GM23248 (cell line): ENCODE measurements at regions not wholly inside any gene's neighbourhood (a gene's known extent, or its start where the extent isn't known, plus 50 kb on each side); places are given as distances from the start of the nearest gene placed in this dataset.

ENCODE experiments used
- DNase-seq: peaks from one replicate; pipeline ENCODE4 v3.0.0-alpha.2; 2015
- H2AFZ ChIP-seq: fragments of 200-600 bp; sonication (generic); 2 replicates; pipeline ENCODE4 v1.6.1; 2016; ENCODE audit warnings: antibody characterized with exemption
- H3F3A ChIP-seq: fragments of 200-600 bp; sonication (generic); 2 replicates; pipeline ENCODE4 v1.6.1; 2016; ENCODE audit warnings: mild to moderate bottlenecking, antibody characterized with exemption, mixed run types; ENCODE audit not compliant: insufficient read depth
- H3K27ac ChIP-seq: fragments of 200-600 bp; sonication (generic); 2 replicates; pipeline ENCODE4 v1.5.1; 2016; ENCODE audit warnings: mild to moderate bottlenecking
- H3K27me3 ChIP-seq: fragments of 200-600 bp; sonication (generic); replicated peaks from 2 replicates; pipeline ENCODE4 v1.6.1; 2016; ENCODE audit warnings: mild to moderate bottlenecking; ENCODE audit not compliant: insufficient read depth
- H3K36me3 ChIP-seq: fragments of 200-600 bp; sonication (generic); 2 replicates; pipeline ENCODE4 v1.6.1; 2016; ENCODE audit warnings: low read depth, mild to moderate bottlenecking
- H3K4me1 ChIP-seq: fragments of 200-600 bp; sonication (generic); 2 replicates; pipeline ENCODE4 v1.6.1; 2016; ENCODE audit warnings: mild to moderate bottlenecking; ENCODE audit not compliant: insufficient read depth
- H3K4me2 ChIP-seq: fragments of 200-600 bp; sonication (generic); one replicate; pipeline ENCODE4 v1.6.1; 2016; ENCODE audit warnings: mild to moderate bottlenecking; ENCODE audit not compliant: unreplicated experiment
- H3K4me3 ChIP-seq: fragments of 200-600 bp; sonication (generic); 2 replicates; pipeline ENCODE4 v1.5.1; 2016; ENCODE audit warnings: mild to moderate bottlenecking
- H3K79me2 ChIP-seq: fragments of 200-600 bp; sonication (generic); 2 replicates; pipeline ENCODE4 v1.6.1; 2016; ENCODE audit warnings: mild to moderate bottlenecking; ENCODE audit not compliant: insufficient read depth
- H3K9ac ChIP-seq: fragments of 200-600 bp; sonication (generic); 2 replicates; pipeline ENCODE4 v1.6.1; 2016; ENCODE audit warnings: mild to moderate bottlenecking
- H3K9me2 ChIP-seq: fragments of 200-600 bp; sonication (generic); 2 replicates; pipeline ENCODE4 v1.6.1; 2016; ENCODE audit warnings: mixed run types, mild to moderate bottlenecking, moderate library complexity; ENCODE audit not compliant: insufficient read depth
- H3K9me3 ChIP-seq: fragments of 200-600 bp; sonication (generic); one replicate; pipeline ENCODE4 v1.6.1; 2017; ENCODE audit warnings: low read depth
- H4K20me1 ChIP-seq: fragments of 200-600 bp; sonication (generic); 2 replicates; pipeline ENCODE4 v1.6.0; 2016; ENCODE audit not compliant: insufficient read depth
- EZH2 ChIP-seq: fragments of 200-600 bp; sonication (generic); IDR thresholded peaks from 2 replicates; pipeline ENCODE4 v1.6.1; 2018; ENCODE audit warnings: antibody characterized with exemption, mild to moderate bottlenecking; ENCODE audit not compliant: insufficient read depth, poor library complexity, severe bottlenecking
- EZH2phosphoT487 ChIP-seq: fragments of 200-600 bp; sonication (generic); IDR thresholded peaks from 2 replicates; pipeline ENCODE4 v1.6.1; 2018; ENCODE audit warnings: antibody characterized with exemption, moderate library complexity, mild to moderate bottlenecking, low read depth; ENCODE audit not compliant: insufficient read depth
- WGBS, 2 experiments: methylation state at CpG; one replicate each; pipeline ENCODE4 v1.1.6; 2015 to 2017; ENCODE audit warnings: low lambda C conversion rate in 2 of 2, low coverage in 1 of 2; ENCODE audit errors: missing lambda C conversion rate in 2 of 2; 5-methylcytosine and 5-hydroxymethylcytosine counted together
- in situ Hi-C: fragments of 300-500 bp; cut with MboI; formaldehyde crosslinking; loops from 2 replicates; pipeline ENCODE4 v1.15.0; 2020

DNA sequence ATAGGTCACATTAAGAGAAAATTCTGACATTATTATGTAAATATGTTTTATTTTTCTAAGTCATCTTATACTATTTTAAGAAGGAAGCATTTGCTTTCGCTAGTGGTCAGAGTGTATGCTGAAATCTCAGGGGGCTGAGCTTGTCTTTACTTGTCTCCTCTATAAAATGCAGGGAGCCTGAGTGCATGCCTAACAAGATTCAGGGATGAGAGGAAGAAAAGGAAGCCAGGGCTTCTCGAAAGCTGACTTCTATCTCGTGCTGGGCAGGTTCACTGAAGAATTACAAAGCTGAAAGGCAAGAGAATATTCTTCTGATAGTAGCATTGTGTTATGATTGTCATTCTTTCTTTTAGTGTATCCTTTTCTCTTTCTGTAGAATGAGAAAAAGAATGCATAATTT, 467.4 kb downstream of the SOX11 start:
- TF ChIP-seq EZH2phosphoT487 (no peak), EZH2 (no peak)
- H3K9me2 ChIP-seq, result no peaks in the 10 kb centered on the region
- no peak overlapping the region for H3K4me3 ChIP-seq
- no peaks in the 10 kb centered on the region for H3K27me3 ChIP-seq
- in situ Hi-C loops, result no loop called here
- H3K4me2 ChIP-seq, result no peak overlapping the region
- H3K9ac ChIP-seq, result no peak overlapping the region
- 3 to 16% methylated on average over 3 of the region's 3 CpGs for WGBS, 2 experiments
- no peak overlapping the region for H2AFZ ChIP-seq
- H3K36me3 ChIP-seq, result no peaks in the 10 kb centered on the region
- DNase-seq, result no peak
- H3K9me3 ChIP-seq, result no peaks in the 10 kb centered on the region
- no peaks in the 10 kb centered on the region for H3K79me2 ChIP-seq
- no peak overlapping the region for H3K27ac ChIP-seq
- no peaks in the 10 kb centered on the region for H3K4me1 ChIP-seq
- no peaks in the 10 kb centered on the region for H3F3A ChIP-seq
- no peaks in the 10 kb centered on the region for H4K20me1 ChIP-seq

- in situ Hi-C loops, result no loop called here
- WGBS, 2 experiments, result 75 to 79% methylated on average over 7 of the region's 7 CpGs
Observed at GRCh38 chr2:6163932-6164331, 471.7 kb downstream of the SOX11 start.

DNA sequence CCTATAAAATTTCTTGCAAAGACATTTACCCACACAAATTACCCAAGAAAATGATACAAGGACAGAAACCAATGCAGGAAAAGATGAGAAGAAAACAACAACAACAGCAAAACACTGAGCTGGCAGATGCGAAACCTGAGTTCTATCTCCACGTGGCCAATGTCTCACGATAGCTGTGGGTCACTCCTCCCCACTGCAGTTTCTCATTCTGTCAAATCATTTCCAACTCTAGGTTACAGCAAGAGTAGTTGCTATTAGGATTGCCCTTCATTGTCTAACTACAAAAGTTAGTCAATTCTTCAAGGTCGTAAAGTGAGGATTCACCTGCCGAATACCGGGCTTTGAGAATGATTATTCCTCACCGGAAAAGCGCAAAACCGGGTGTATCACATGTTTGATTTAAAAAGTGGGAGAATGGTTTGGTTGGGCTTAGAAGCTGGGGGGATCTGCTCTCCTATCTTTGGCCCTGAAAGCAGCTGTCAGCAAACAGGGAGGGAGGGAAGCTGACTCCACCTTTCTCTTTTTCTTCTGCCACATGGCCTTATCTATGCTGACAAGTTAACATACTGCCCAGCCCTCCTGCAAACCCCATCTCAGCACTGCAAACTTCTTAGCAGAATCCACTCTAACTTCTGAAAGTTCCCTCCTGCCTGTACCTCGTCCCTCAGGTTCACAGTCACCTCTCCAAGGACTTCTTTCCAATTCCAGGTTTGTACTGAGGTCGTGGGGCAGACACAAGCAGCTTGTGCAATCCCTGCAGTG, 473.0 kb downstream of the SOX11 start:
- no peaks in the 10 kb centered on the region for H3K9me3 ChIP-seq
- no peak overlapping the region for H3K9ac ChIP-seq
- H3K27me3 ChIP-seq, result no peaks in the 10 kb centered on the region
- H3K4me3 ChIP-seq, result no peak overlapping the region
- H3K4me1 ChIP-seq, result no peaks in the 10 kb centered on the region
- no peak overlapping the region for H2AFZ ChIP-seq
- no peak for DNase-seq
- no peaks in the 10 kb centered on the region for H3K36me3 ChIP-seq
- H3K4me2 ChIP-seq, result no peak overlapping the region
- in situ Hi-C loops, result no loop called here
- H3K27ac ChIP-seq, result no peak overlapping the region
- no peaks in the 10 kb centered on the region for H3K9me2 ChIP-seq
- H3K79me2 ChIP-seq, result no peaks in the 10 kb centered on the region
- H3F3A ChIP-seq, result no peaks in the 10 kb centered on the region
- TF ChIP-seq EZH2phosphoT487 (no peak), EZH2 (no peak)
- 18 to 21% methylated on average over 11 of the region's 11 CpGs for WGBS, 2 experiments
- no peaks in the 10 kb centered on the region for H4K20me1 ChIP-seq

More at GRCh38 chr2:6163932-6164331, 471.7 kb downstream of the SOX11 start:
- Histone ChIP-seq H3K9me3 (no peaks in the 10 kb centered on the region), H3K4me1 (no peaks in the 10 kb centered on the region), H4K20me1 (no peaks in the 10 kb centered on the region), H3K9ac (no peak overlapping the region), H2AFZ (no peak overlapping the region), H3F3A (no peaks in the 10 kb centered on the region), H3K27ac (no peak overlapping the region), H3K4me3 (no peak overlapping the region), H3K79me2 (no peaks in the 10 kb centered on the region), H3K4me2 (no peak overlapping the region), H3K27me3 (no peaks in the 10 kb centered on the region), H3K9me2 (no peaks in the 10 kb centered on the region), H3K36me3 (no peaks in the 10 kb centered on the region)
- TF ChIP-seq EZH2 (no peak), EZH2phosphoT487 (no peak)
- no peak for DNase-seq

DNA sequence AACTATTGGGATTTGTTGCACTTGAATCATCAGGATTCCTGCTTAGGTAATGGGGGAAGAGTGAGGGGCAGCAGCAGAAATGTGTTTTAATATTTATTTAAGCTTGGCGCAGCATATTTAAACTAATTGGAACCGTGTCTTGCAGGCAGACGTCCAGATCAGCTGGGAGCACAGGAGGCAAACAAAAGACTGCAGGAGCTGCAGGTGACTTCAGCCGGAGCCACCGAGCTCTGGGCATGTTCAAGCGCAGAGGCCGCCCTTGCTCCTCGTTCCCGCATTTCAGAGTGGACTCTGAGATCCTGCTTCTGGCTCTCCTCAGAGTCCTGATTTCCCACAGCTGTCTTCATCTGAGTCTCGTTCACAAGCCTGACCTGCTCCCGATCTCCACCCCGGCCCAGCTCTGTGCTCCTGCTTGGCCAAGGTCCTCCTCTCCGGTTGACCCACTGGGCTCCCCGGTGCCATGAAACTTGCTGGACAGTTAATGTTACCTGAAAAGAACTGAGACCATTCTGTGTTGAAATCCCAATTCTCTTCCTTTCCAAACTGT, 475.5 kb downstream of the SOX11 start:
- H3K27ac ChIP-seq, result no peak overlapping the region
- no peak for DNase-seq
- TF ChIP-seq EZH2 (no peak), EZH2phosphoT487 (no peak)
- H3K27me3 ChIP-seq, result no peaks in the 10 kb centered on the region
- H3F3A ChIP-seq, result no peaks in the 10 kb centered on the region
- H3K79me2 ChIP-seq, result no peaks in the 10 kb centered on the region
- H3K9me2 ChIP-seq, result no peaks in the 10 kb centered on the region
- no peak overlapping the region for H2AFZ ChIP-seq
- H3K4me2 ChIP-seq, result no peak overlapping the region
- H3K36me3 ChIP-seq, result no peaks in the 10 kb centered on the region
- in situ Hi-C loops, result no loop called here
- no peaks in the 10 kb centered on the region for H3K4me1 ChIP-seq
- 48 to 49% methylated on average over 14 of the region's 14 CpGs for WGBS, 2 experiments
- H3K9me3 ChIP-seq, result no peaks in the 10 kb centered on the region
- H3K9ac ChIP-seq, result no peak overlapping the region
- no peaks in the 10 kb centered on the region for H4K20me1 ChIP-seq
- H3K4me3 ChIP-seq, result no peak overlapping the region

GRCh38 chr2:6168485-6168884, 476.3 kb downstream of the SOX11 start:
- 6 to 9% methylated on average over 1 of the region's 1 CpG for WGBS, 2 experiments
- Histone ChIP-seq H3K9me2 (no peaks in the 10 kb centered on the region), H3K4me1 (no peaks in the 10 kb centered on the region), H3K9ac (no peak overlapping the region), H3K4me2 (no peak overlapping the region), H3K79me2 (no peaks in the 10 kb centered on the region), H3F3A (no peaks in the 10 kb centered on the region), H4K20me1 (no peaks in the 10 kb centered on the region), H3K27me3 (no peaks in the 10 kb centered on the region), H3K4me3 (no peak overlapping the region), H3K9me3 (no peaks in the 10 kb centered on the region), H3K27ac (no peak overlapping the region), H3K36me3 (no peaks in the 10 kb centered on the region), H2AFZ (no peak overlapping the region)
- DNase-seq, result no peak
- in situ Hi-C loops, result no loop called here
- no peak for TF ChIP-seq EZH2phosphoT487
- no peak for TF ChIP-seq EZH2
